Common myeloid progenitor, CD34-positive (primary cell): ENCODE measurements at regions not wholly inside any gene's neighbourhood (a gene's known extent, or its start where the extent isn't known, plus 50 kb on each side); places are given as distances from the start of the nearest gene placed in this dataset.

Experiments
- CTCF ChIA-PET: fragments of 350-600 bp; sonication (Branson Sonifier 250); formaldehyde crosslinking; loops from one replicate; lab custom pipeline; 2021; ENCODE audit warnings: antibody characterized with exemption; lab: Charles Lee
- POLR2A ChIA-PET: fragments of 350-600 bp; sonication (Branson Sonifier 250); formaldehyde crosslinking; loops from one replicate; lab custom pipeline; 2021; ENCODE audit warnings: antibody characterized with exemption; lab: Charles Lee
- DNase-seq, 3 donors: peaks; one replicate each; pipeline versions ENCODE4 v3.0.0 to v3.0.0-alpha.2; 2013
- H3K27ac ChIP-seq, 2 experiments: 1 replicate in 1 of 2; 2 replicates in 1 of 2; pipeline ENCODE4 v1.7.0; 2013; ENCODE audit warnings: inconsistent platforms in 2 of 2, low read length in 2 of 2, mild to moderate bottlenecking in 2 of 2, low read depth in 1 of 2, moderate library complexity in 1 of 2; ENCODE audit not compliant: severe bottlenecking in 2 of 2, insufficient read depth in 1 of 2, poor library complexity in 1 of 2
- H3K27me3 ChIP-seq, 5 experiments: replicated peaks in 2 of 5; 1 replicate in 3 of 5; 2 replicates in 2 of 5; pipeline versions ENCODE4 v1.6.1 to v1.7.0; 2013; ENCODE audit warnings: low read length in 4 of 5, mild to moderate bottlenecking in 2 of 5, moderate library complexity in 2 of 5, inconsistent platforms in 1 of 5; ENCODE audit not compliant: insufficient read depth in 5 of 5, control insufficient read depth in 4 of 5
- H3K36me3 ChIP-seq, 4 experiments: 1 replicate in 2 of 4; 2 replicates in 2 of 4; pipeline versions ENCODE4 v1.6.1 to v1.7.0; 2013; ENCODE audit warnings: low read length in 3 of 4, control low read depth in 1 of 4, mild to moderate bottlenecking in 1 of 4; ENCODE audit not compliant: control insufficient read depth in 4 of 4, insufficient read depth in 4 of 4
- H3K4me1 ChIP-seq, 4 experiments: 1 replicate in 3 of 4; 2 replicates in 1 of 4; pipeline versions ENCODE4 v1.6.1 to v1.7.1; 2013; ENCODE audit warnings: low read length in 3 of 4, mild to moderate bottlenecking in 3 of 4, control low read depth in 1 of 4, inconsistent platforms in 1 of 4, moderate library complexity in 1 of 4; ENCODE audit not compliant: control insufficient read depth in 4 of 4, insufficient read depth in 4 of 4; ENCODE audit errors: control extremely low read depth in 1 of 4
- H3K4me3 ChIP-seq, 7 experiments: 1 replicate in 4 of 7; 2 replicates in 3 of 7; pipeline versions ENCODE4 v1.5.1 to v1.7.0; 2013; ENCODE audit warnings: mild to moderate bottlenecking in 7 of 7, low read length in 6 of 7, moderate library complexity in 6 of 7, inconsistent platforms in 2 of 7, low read depth in 2 of 7, control low read depth in 1 of 7; ENCODE audit not compliant: insufficient read depth in 4 of 7, control insufficient read depth in 1 of 7; ENCODE audit errors: extremely low read depth in 1 of 7
- H3K9me3 ChIP-seq, 5 experiments: 1 replicate in 4 of 5; 2 replicates in 1 of 5; pipeline versions ENCODE4 v1.6.1 to v1.7.1; 2013; ENCODE audit warnings: low read length in 4 of 5, mild to moderate bottlenecking in 2 of 5, inconsistent platforms in 1 of 5, low read depth in 1 of 5, moderate library complexity in 1 of 5; ENCODE audit not compliant: control insufficient read depth in 4 of 5, insufficient read depth in 2 of 5; ENCODE audit errors: control extremely low read depth in 1 of 5
- WGBS: methylation state at CpG from one replicate; pipeline ENCODE4 v1.1.5; 2013; ENCODE audit not compliant: insufficient coverage; 5-methylcytosine and 5-hydroxymethylcytosine counted together

GRCh38 chr12:17818931-17819330, 271.1 kb downstream of the RERGL start:
- POLR2A ChIA-PET: no interaction called here

GRCh38 chr12:17810399-17810798, 279.6 kb downstream of the RERGL start:
- H3K27me3 ChIP-seq: no peaks in the 10 kb centered on the region
- H3K36me3 ChIP-seq: no peaks in the 10 kb centered on the region
- H3K4me3 ChIP-seq: no peak overlapping the region
- WGBS: 92% methylated on average over 3 of the region's 3 CpGs
- H3K4me1 ChIP-seq: no peaks in the 10 kb centered on the region
- ChIA-PET POLR2A (no interaction called here), CTCF (no interaction called here)
- no peak for DNase-seq
- peaks cover 0 to 3% (median 0%) of the 10 kb centered on the region in 5 experiments for H3K9me3 ChIP-seq
- no peak overlapping the region for H3K27ac ChIP-seq

More at GRCh38 chr12:17818931-17819330, 271.1 kb downstream of the RERGL start:
- Histone ChIP-seq H3K9me3 (no peaks in the 10 kb centered on the region), H3K36me3 (no peaks in the 10 kb centered on the region), H3K27ac (no peak overlapping the region), H3K27me3 (no peaks in the 10 kb centered on the region), H3K4me1 (no peaks in the 10 kb centered on the region), H3K4me3 (no peak overlapping the region)
- no peak for DNase-seq
- CTCF ChIA-PET: interaction anchor here (1.0 kb wide), 1 partner anchor 9 kb away, joined by 3 read pairs; no protein-coding TSS in a partner anchor

GRCh38 chr12:17809206-17809605, 280.8 kb downstream of the RERGL start:
- Histone ChIP-seq H3K27ac (no peak overlapping the region), H3K4me3 (no peak overlapping the region), H3K27me3 (no peaks in the 10 kb centered on the region), H3K36me3 (no peaks in the 10 kb centered on the region), H3K4me1 (no peaks in the 10 kb centered on the region), H3K9me3 (peaks cover 0 to 3% (median 0%) of the 10 kb centered on the region in 5 experiments)
- ChIA-PET CTCF (no interaction called here), POLR2A (no interaction called here)
- no peak for DNase-seq
- WGBS: no CpG with 5 or more reads among the region's 1 CpG

GRCh38 chr12:17802657-17803641, 287.0 kb downstream of the RERGL start:
- Histone ChIP-seq H3K36me3 (no peaks in the 10 kb centered on the region), H3K4me3 (no peak overlapping the region), H3K27ac (no peak overlapping the region), H3K9me3 (no peaks in the 10 kb centered on the region), H3K27me3 (no peaks in the 10 kb centered on the region), H3K4me1 (no peaks in the 10 kb centered on the region)
- DNase-seq: no peak
- CTCF ChIA-PET: no interaction called here
- 89% methylated on average over 12 of the region's 15 CpGs for WGBS
- POLR2A ChIA-PET: no interaction called here

- whole genome bisulfite sequencing: no CpG with 5 or more reads among the region's 2 CpGs
- no peaks in the 10 kb centered on the region for H3K4me1 ChIP-seq
- no peaks in the 10 kb centered on the region for H3K27me3 ChIP-seq
- H3K27ac ChIP-seq: no peak overlapping the region
- peaks cover 0 to 4% (median 0%) of the 10 kb centered on the region in 5 experiments for H3K9me3 ChIP-seq
- no peak overlapping the region for H3K4me3 ChIP-seq
- ChIA-PET POLR2A (no interaction called here), CTCF (no interaction called here)
- no peak for DNase-seq
- H3K36me3 ChIP-seq: no peaks in the 10 kb centered on the region
Measured at GRCh38 chr12:17793854-17794253, 296.1 kb downstream of the RERGL start.

- CTCF ChIA-PET: no interaction called here
- Histone ChIP-seq H3K27ac (no peak overlapping the region), H3K9me3 (peaks cover 0 to 3% (median 0%) of the 10 kb centered on the region in 5 experiments), H3K4me1 (no peaks in the 10 kb centered on the region), H3K4me3 (no peak overlapping the region), H3K27me3 (no peaks in the 10 kb centered on the region), H3K36me3 (no peaks in the 10 kb centered on the region)
- no peak for DNase-seq
- POLR2A ChIA-PET: no interaction called here
Measured at GRCh38 chr12:17778242-17778641, 311.8 kb downstream of the RERGL start.

GRCh38 chr12:17763366-17763765, 326.6 kb downstream of the RERGL start:
- Histone ChIP-seq H3K9me3 (peaks cover 0 to 4% (median 0%) of the 10 kb centered on the region in 5 experiments), H3K27me3 (no peaks in the 10 kb centered on the region), H3K4me1 (no peaks in the 10 kb centered on the region), H3K36me3 (no peaks in the 10 kb centered on the region), H3K27ac (no peak overlapping the region), H3K4me3 (no peak overlapping the region)
- ChIA-PET POLR2A (no interaction called here), CTCF (no interaction called here)
- 100% methylated on average over 1 of the region's 4 CpGs for WGBS
- DNase-seq: no peak
